ENCODE measurements at regions not wholly inside any gene's neighbourhood (a gene's known extent, or its start where the extent isn't known, plus 50 kb on each side); places are given as distances from the start of the nearest gene placed in this dataset.

DNA sequence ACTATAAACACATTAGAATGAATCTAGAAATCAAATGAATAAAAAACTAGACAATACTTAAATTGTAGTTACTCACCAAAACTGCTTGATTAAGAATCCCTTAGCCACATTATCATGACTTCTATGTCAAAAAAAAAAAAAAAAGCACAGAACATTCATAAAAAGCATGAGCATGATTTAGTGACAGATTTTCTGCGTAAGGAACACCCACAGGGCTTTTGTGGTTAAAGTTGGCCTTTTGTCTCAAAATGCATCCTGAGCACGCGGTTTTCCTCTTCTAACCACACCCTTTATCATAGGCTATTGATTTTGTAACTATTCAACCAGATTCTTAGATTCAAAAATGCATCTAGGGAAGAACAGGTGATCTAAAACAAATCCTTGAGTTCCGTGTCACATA, 334.0 kb upstream of the NR2F2 start (continued):
- TF ChIP-seq, protein P1, sequence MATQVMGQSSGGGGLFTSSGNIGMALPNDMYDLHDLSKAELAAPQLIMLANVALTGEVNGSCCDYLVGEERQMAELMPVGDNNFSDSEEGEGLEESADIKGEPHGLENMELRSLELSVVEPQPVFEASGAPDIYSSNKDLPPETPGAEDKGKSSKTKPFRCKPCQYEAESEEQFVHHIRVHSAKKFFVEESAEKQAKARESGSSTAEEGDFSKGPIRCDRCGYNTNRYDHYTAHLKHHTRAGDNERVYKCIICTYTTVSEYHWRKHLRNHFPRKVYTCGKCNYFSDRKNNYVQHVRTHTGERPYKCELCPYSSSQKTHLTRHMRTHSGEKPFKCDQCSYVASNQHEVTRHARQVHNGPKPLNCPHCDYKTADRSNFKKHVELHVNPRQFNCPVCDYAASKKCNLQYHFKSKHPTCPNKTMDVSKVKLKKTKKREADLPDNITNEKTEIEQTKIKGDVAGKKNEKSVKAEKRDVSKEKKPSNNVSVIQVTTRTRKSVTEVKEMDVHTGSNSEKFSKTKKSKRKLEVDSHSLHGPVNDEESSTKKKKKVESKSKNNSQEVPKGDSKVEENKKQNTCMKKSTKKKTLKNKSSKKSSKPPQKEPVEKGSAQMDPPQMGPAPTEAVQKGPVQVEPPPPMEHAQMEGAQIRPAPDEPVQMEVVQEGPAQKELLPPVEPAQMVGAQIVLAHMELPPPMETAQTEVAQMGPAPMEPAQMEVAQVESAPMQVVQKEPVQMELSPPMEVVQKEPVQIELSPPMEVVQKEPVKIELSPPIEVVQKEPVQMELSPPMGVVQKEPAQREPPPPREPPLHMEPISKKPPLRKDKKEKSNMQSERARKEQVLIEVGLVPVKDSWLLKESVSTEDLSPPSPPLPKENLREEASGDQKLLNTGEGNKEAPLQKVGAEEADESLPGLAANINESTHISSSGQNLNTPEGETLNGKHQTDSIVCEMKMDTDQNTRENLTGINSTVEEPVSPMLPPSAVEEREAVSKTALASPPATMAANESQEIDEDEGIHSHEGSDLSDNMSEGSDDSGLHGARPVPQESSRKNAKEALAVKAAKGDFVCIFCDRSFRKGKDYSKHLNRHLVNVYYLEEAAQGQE (IDR thresholded peaks at IDR 0.05; ENCODE audit: low read depth, low read length), result no peak
- TF ChIP-seq NRF1 (IDR thresholded peaks at IDR 0.05; ENCODE audit: low read depth, low read length), result no peak
- TF ChIP-seq ELF1 (IDR thresholded peaks at IDR 0.05), result no peak

DNA sequence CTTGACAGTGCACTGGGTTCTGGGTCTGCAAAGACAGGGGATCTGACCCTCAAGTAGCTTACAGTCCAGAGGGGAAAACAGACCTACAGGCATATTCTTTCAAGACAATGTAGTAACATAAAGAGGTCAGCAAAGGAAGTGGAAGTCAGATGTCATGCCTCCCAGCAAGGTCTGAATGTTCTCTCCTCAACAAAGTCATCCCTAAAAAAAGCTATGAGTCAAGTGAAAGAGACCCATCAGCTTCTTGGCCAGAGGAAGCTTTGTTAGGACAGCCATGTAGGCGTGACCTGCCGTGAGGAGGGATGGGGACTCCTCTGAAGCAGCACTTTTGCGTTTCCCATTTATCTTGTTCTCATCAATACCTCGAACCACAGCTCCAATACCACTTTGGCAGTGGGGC, 331.6 kb upstream of the NR2F2 start:
- Histone ChIP-seq H3K27me3 (ENCODE audit: insufficient read depth) (no peaks in the 10 kb centered on the region), H3K79me2 (ENCODE audit: insufficient read depth) (no peaks in the 10 kb centered on the region), H3K27ac (ENCODE audit: low read depth in 2 of 2, low read length in 1 of 2) (no peak overlapping the region), H3K9ac (no peak overlapping the region), H3K4me1 (ENCODE audit: control insufficient read depth in 1 of 2, insufficient read depth in 2 of 2, low read depth in 1 of 2, low read length in 1 of 2) (no peaks in the 10 kb centered on the region), H3K9me2 (no peaks in the 10 kb centered on the region), H3F3A (replicated peaks; ENCODE audit: insufficient read depth) (no peaks in the 10 kb centered on the region), H3K36me3 (replicated peaks in 1 of 2; ENCODE audit: control insufficient read depth in 1 of 2, insufficient read depth in 2 of 2, low read length in 1 of 2) (no peaks in the 10 kb centered on the region), H3K9me3 (no peaks in the 10 kb centered on the region), H2AFZ (ENCODE audit: low read depth) (no peak overlapping the region), H3K4me2 (no peak overlapping the region), H3K4me3 (ENCODE audit: low read depth in 2 of 2, low read length in 1 of 2) (no peak overlapping the region), H4K20me1 (ENCODE audit: insufficient read depth) (no peaks in the 10 kb centered on the region)
- ChIA-PET CTCF (no interaction called here), POLR2A (no interaction called here)
- 14% methylated on average over 4 of the region's 4 CpGs for WGBS (ENCODE audit: low lambda C conversion rate)
- no peak for DNase-seq
- TF ChIP-seq FOXM1 (IDR thresholded peaks at IDR 0.05; ENCODE audit: low read depth) (no peak), RXRA (IDR thresholded peaks at IDR 0.05; ENCODE audit: borderline replicate concordance, low read depth) (no peak), GATA2 (CRISPR knock-in tag; IDR thresholded peaks at IDR 0.05) (no peak), RAD21 (IDR thresholded peaks at IDR 0.05; ENCODE audit: low read length) (no peak), ELF1 (IDR thresholded peaks at IDR 0.05) (no peak), CHD2 (IDR thresholded peaks at IDR 0.05; ENCODE audit: low read length, partially characterized antibody) (no peak), RCOR1 (IDR thresholded peaks at IDR 0.05; ENCODE audit: low read length) (no peak), SMC3 (IDR thresholded peaks at IDR 0.05; ENCODE audit: low read depth, low read length) (no peak), EP300 (IDR thresholded peaks at IDR 0.05; ENCODE audit: borderline replicate concordance in 1 of 2, low read depth in 1 of 2, low read length in 1 of 2) (no peak)
- TF ChIP-seq, protein P2, sequence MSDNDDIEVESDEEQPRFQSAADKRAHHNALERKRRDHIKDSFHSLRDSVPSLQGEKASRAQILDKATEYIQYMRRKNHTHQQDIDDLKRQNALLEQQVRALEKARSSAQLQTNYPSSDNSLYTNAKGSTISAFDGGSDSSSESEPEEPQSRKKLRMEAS (IDR thresholded peaks at IDR 0.05; ENCODE audit: low read depth), result no peak
- TF ChIP-seq, protein P3, sequence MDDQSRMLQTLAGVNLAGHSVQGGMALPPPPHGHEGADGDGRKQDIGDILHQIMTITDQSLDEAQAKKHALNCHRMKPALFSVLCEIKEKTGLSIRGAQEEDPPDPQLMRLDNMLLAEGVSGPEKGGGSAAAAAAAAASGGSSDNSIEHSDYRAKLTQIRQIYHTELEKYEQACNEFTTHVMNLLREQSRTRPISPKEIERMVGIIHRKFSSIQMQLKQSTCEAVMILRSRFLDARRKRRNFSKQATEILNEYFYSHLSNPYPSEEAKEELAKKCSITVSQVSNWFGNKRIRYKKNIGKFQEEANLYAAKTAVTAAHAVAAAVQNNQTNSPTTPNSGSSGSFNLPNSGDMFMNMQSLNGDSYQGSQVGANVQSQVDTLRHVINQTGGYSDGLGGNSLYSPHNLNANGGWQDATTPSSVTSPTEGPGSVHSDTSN (IDR thresholded peaks at IDR 0.05), result no peak
- TF ChIP-seq, protein P1 (IDR thresholded peaks at IDR 0.05; ENCODE audit: low read depth, low read length), result no peak
- TF ChIP-seq, protein P4, sequence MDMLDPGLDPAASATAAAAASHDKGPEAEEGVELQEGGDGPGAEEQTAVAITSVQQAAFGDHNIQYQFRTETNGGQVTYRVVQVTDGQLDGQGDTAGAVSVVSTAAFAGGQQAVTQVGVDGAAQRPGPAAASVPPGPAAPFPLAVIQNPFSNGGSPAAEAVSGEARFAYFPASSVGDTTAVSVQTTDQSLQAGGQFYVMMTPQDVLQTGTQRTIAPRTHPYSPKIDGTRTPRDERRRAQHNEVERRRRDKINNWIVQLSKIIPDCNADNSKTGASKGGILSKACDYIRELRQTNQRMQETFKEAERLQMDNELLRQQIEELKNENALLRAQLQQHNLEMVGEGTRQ (IDR thresholded peaks at IDR 0.05; ENCODE audit: borderline replicate concordance, low read depth, low read length), result no peak
- TF ChIP-seq, protein P5, sequence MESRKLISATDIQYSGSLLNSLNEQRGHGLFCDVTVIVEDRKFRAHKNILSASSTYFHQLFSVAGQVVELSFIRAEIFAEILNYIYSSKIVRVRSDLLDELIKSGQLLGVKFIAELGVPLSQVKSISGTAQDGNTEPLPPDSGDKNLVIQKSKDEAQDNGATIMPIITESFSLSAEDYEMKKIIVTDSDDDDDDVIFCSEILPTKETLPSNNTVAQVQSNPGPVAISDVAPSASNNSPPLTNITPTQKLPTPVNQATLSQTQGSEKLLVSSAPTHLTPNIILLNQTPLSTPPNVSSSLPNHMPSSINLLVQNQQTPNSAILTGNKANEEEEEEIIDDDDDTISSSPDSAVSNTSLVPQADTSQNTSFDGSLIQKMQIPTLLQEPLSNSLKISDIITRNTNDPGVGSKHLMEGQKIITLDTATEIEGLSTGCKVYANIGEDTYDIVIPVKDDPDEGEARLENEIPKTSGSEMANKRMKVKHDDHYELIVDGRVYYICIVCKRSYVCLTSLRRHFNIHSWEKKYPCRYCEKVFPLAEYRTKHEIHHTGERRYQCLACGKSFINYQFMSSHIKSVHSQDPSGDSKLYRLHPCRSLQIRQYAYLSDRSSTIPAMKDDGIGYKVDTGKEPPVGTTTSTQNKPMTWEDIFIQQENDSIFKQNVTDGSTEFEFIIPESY (IDR thresholded peaks at IDR 0.05; ENCODE audit: borderline replicate concordance, low read depth), result no peak
- TF ChIP-seq, protein P6, sequence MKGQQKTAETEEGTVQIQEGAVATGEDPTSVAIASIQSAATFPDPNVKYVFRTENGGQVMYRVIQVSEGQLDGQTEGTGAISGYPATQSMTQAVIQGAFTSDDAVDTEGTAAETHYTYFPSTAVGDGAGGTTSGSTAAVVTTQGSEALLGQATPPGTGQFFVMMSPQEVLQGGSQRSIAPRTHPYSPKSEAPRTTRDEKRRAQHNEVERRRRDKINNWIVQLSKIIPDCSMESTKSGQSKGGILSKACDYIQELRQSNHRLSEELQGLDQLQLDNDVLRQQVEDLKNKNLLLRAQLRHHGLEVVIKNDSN (IDR thresholded peaks at IDR 0.05; ENCODE audit: borderline replicate concordance, low read depth), result no peak
- TF ChIP-seq, protein P7, sequence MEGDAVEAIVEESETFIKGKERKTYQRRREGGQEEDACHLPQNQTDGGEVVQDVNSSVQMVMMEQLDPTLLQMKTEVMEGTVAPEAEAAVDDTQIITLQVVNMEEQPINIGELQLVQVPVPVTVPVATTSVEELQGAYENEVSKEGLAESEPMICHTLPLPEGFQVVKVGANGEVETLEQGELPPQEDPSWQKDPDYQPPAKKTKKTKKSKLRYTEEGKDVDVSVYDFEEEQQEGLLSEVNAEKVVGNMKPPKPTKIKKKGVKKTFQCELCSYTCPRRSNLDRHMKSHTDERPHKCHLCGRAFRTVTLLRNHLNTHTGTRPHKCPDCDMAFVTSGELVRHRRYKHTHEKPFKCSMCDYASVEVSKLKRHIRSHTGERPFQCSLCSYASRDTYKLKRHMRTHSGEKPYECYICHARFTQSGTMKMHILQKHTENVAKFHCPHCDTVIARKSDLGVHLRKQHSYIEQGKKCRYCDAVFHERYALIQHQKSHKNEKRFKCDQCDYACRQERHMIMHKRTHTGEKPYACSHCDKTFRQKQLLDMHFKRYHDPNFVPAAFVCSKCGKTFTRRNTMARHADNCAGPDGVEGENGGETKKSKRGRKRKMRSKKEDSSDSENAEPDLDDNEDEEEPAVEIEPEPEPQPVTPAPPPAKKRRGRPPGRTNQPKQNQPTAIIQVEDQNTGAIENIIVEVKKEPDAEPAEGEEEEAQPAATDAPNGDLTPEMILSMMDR (IDR thresholded peaks at IDR 0.05), result no peak
